ENCODE measurements at regions not wholly inside any gene's neighbourhood (a gene's known extent, or its start where the extent isn't known, plus 50 kb on each side); places are given as distances from the start of the nearest gene placed in this dataset.

DNA sequence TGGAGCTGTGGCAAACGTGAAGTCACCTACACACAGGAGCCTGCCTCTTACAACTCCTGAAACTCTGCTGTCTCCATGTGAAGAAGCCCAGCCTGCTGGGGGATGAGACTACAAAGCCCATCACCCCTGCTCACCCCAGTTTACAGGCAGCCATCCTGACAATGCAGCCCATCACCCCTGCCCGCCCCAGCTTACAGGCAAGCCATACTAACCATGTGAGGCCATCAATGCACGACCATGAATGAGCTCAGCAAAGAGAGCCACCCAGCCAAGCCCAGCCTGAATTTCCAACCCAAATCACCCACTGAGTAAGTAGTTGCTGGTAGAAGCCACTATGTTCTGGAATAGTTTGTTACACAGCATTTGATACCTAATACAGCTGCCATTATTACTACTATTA lies 185.4 kb upstream of the NSMCE3 start:
- no peaks in the 10 kb centered on the region for H3K4me1 ChIP-seq
- ATAC-seq = no peak
- H3K4me3 ChIP-seq = no peak overlapping the region
- H3K27ac ChIP-seq = no peak overlapping the region
- 77 to 86% (median 85%) methylated on average over 3 of the region's 3 CpGs for WGBS, 3 donors
- TF ChIP-seq, protein P1, sequence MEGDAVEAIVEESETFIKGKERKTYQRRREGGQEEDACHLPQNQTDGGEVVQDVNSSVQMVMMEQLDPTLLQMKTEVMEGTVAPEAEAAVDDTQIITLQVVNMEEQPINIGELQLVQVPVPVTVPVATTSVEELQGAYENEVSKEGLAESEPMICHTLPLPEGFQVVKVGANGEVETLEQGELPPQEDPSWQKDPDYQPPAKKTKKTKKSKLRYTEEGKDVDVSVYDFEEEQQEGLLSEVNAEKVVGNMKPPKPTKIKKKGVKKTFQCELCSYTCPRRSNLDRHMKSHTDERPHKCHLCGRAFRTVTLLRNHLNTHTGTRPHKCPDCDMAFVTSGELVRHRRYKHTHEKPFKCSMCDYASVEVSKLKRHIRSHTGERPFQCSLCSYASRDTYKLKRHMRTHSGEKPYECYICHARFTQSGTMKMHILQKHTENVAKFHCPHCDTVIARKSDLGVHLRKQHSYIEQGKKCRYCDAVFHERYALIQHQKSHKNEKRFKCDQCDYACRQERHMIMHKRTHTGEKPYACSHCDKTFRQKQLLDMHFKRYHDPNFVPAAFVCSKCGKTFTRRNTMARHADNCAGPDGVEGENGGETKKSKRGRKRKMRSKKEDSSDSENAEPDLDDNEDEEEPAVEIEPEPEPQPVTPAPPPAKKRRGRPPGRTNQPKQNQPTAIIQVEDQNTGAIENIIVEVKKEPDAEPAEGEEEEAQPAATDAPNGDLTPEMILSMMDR (IDR thresholded peaks at IDR 0.05) = no peak
- H3K9me3 ChIP-seq = no peaks in the 10 kb centered on the region
- intact Hi-C loops (cut with DNase I) = no loop called here
- DNase-seq = no peak
- no peaks in the 10 kb centered on the region for H3K27me3 ChIP-seq (ENCODE audit: insufficient read depth in 3 of 3, low read length in 2 of 3)
- H3K36me3 ChIP-seq (ENCODE audit: insufficient read depth in 1 of 2, low read depth in 1 of 2) = no peaks in the 10 kb centered on the region

DNA sequence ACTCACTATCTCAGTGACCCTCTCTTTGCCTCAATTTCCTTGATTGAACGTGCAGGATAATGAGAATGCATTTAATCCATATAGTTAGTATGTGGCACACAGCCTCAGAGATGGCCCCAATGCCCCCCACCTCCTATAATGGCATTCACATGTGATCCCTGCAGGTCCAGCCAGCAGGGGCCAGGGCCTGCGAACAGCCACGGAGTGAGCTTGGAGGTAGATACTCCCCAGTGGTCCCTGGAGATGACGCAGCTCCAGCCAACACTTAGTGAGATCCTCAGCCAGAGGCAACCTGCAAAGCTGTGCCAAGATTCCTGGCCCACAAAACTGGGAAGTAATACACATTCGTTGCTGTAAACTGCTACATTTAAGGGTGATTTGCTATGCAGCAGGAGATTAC lies 184.9 kb upstream of the NSMCE3 start:
- DNase-seq = no peak
- Histone ChIP-seq H3K27ac (no peak overlapping the region), H3K36me3 (ENCODE audit: insufficient read depth in 1 of 2, low read depth in 1 of 2) (no peaks in the 10 kb centered on the region), H3K27me3 (ENCODE audit: insufficient read depth in 3 of 3, low read length in 2 of 3) (no peaks in the 10 kb centered on the region), H3K9me3 (no peaks in the 10 kb centered on the region), H3K4me1 (no peaks in the 10 kb centered on the region), H3K4me3 (no peak overlapping the region)
- no peak for ATAC-seq
- WGBS, 3 donors = 52 to 64% (median 63%) methylated on average over 5 of the region's 5 CpGs
- intact Hi-C loops (cut with DNase I) = no loop called here
- TF ChIP-seq, protein P1 (IDR thresholded peaks at IDR 0.05) = no peak

- H3K27me3 ChIP-seq (ENCODE audit: insufficient read depth in 3 of 3, low read length in 2 of 3) = no peaks in the 10 kb centered on the region
- H3K4me3 ChIP-seq = no peak overlapping the region
- 25 to 34% (median 26%) methylated on average over 16 of the region's 16 CpGs for WGBS, 3 donors
- H3K4me1 ChIP-seq = no peaks in the 10 kb centered on the region
- no peaks in the 10 kb centered on the region for H3K36me3 ChIP-seq (ENCODE audit: insufficient read depth in 1 of 2, low read depth in 1 of 2)
- intact Hi-C loops (cut with DNase I) = no loop called here
- H3K27ac ChIP-seq = no peak overlapping the region
- TF ChIP-seq, protein P1 (IDR thresholded peaks at IDR 0.05) = no peak
- H3K9me3 ChIP-seq = no peaks in the 10 kb centered on the region
- ATAC-seq (no peak), DNase-seq (no peak)
These were observed 183.5 kb upstream of the NSMCE3 start for GRCh38 chr15:29452881-29453731.

- TF ChIP-seq, protein P1 (IDR thresholded peaks at IDR 0.05) = no peak
- intact Hi-C loops (cut with DNase I) = no loop called here
- no peak overlapping the region for H3K4me3 ChIP-seq
- no peaks in the 10 kb centered on the region for H3K36me3 ChIP-seq (ENCODE audit: insufficient read depth in 1 of 2, low read depth in 1 of 2)
- WGBS, 3 donors = 44 to 55% (median 45%) methylated on average over 18 of the region's 18 CpGs
- no peak overlapping the region for H3K27ac ChIP-seq
- no peak for ATAC-seq
- H3K9me3 ChIP-seq = no peaks in the 10 kb centered on the region
- H3K4me1 ChIP-seq = no peaks in the 10 kb centered on the region
- DNase-seq = no peak
- H3K27me3 ChIP-seq (ENCODE audit: insufficient read depth in 3 of 3, low read length in 2 of 3) = no peaks in the 10 kb centered on the region
These were observed 181.7 kb upstream of the NSMCE3 start for GRCh38 chr15:29451201-29451781.
